ENCODE measurements at regions not wholly inside any gene's neighbourhood (a gene's known extent, or its start where the extent isn't known, plus 50 kb on each side); places are given as distances from the start of the nearest gene placed in this dataset.

- TF ChIP-seq, protein P1, sequence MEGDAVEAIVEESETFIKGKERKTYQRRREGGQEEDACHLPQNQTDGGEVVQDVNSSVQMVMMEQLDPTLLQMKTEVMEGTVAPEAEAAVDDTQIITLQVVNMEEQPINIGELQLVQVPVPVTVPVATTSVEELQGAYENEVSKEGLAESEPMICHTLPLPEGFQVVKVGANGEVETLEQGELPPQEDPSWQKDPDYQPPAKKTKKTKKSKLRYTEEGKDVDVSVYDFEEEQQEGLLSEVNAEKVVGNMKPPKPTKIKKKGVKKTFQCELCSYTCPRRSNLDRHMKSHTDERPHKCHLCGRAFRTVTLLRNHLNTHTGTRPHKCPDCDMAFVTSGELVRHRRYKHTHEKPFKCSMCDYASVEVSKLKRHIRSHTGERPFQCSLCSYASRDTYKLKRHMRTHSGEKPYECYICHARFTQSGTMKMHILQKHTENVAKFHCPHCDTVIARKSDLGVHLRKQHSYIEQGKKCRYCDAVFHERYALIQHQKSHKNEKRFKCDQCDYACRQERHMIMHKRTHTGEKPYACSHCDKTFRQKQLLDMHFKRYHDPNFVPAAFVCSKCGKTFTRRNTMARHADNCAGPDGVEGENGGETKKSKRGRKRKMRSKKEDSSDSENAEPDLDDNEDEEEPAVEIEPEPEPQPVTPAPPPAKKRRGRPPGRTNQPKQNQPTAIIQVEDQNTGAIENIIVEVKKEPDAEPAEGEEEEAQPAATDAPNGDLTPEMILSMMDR (IDR thresholded peaks at IDR 0.05 in 2 of 3, conservative IDR thresholded peaks at IDR 0.05 in 1 of 3; ENCODE audit: insufficient read depth in 2 of 3, low read depth in 1 of 3, low read length in 3 of 3): no peak
- TF ChIP-seq ZNF311 (CRISPR knock-in tag; IDR thresholded peaks at IDR 0.05): no peak
These were observed 160.8 kb upstream of the LMO3 start for GRCh38 chr12:16766736-16767135.

Measured in K562 (cell line).